ENCODE measurements at regions not wholly inside any gene's neighbourhood (a gene's known extent, or its start where the extent isn't known, plus 50 kb on each side); places are given as distances from the start of the nearest gene placed in this dataset.

DNA sequence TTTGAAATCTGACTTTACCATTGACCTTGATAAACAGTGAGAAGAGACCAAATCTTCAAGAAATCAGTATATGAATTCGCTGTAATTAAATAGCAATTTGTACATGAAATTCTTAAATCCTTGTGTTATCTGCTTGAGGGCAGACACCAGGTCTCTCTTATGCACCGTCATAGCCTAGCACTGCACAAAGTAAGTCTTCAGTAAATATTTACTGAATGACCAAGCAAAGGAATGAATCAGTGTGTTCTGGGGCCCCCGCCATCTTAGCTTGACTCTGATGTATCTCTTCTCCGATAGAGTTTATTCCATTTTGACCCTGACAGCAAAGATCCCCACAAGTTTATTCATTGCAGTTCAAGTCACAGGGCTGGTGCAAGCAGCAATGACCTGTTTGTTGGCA lies 328.0 kb downstream of the TMEM114 start:
- DNase-seq (ENCODE audit: low read depth, low spot score) (no peak), FAIRE-seq (no peak)
- H3K36me3 ChIP-seq (ENCODE audit: control insufficient read depth in 2 of 2, extremely low read depth in 1 of 2, insufficient read depth in 2 of 2, low read length in 2 of 2) = no peaks in the 10 kb centered on the region
- H3K9ac ChIP-seq (ENCODE audit: control insufficient read depth, extremely low read depth, insufficient read depth, low read length) = no peak overlapping the region
- peaks cover 2% of the 10 kb centered on the region for H3K9me3 ChIP-seq (ENCODE audit: control insufficient read depth, low read depth, low read length)
- H3K9me1 ChIP-seq (ENCODE audit: control insufficient read depth, extremely low read depth, insufficient read depth, low read length) = no peaks in the 10 kb centered on the region
- no peaks in the 10 kb centered on the region for H4K20me1 ChIP-seq (ENCODE audit: control insufficient read depth, extremely low read depth, insufficient read depth, low read length)
- H3K4me2 ChIP-seq (ENCODE audit: control insufficient read depth, extremely low read depth, insufficient read depth, low read depth, low read length) = no peak overlapping the region
- no peak overlapping the region for H3K27ac ChIP-seq (ENCODE audit: control insufficient read depth, insufficient read depth, low read length)
- H2AFZ ChIP-seq (ENCODE audit: control insufficient read depth, low read length) = no peak overlapping the region
- H3K4me3 ChIP-seq (ENCODE audit: control insufficient read depth in 2 of 3, extremely low read depth in 1 of 3, insufficient read depth in 2 of 3, low read depth in 1 of 3, low read length in 3 of 3) = no peak overlapping the region
- TF ChIP-seq, protein P1, sequence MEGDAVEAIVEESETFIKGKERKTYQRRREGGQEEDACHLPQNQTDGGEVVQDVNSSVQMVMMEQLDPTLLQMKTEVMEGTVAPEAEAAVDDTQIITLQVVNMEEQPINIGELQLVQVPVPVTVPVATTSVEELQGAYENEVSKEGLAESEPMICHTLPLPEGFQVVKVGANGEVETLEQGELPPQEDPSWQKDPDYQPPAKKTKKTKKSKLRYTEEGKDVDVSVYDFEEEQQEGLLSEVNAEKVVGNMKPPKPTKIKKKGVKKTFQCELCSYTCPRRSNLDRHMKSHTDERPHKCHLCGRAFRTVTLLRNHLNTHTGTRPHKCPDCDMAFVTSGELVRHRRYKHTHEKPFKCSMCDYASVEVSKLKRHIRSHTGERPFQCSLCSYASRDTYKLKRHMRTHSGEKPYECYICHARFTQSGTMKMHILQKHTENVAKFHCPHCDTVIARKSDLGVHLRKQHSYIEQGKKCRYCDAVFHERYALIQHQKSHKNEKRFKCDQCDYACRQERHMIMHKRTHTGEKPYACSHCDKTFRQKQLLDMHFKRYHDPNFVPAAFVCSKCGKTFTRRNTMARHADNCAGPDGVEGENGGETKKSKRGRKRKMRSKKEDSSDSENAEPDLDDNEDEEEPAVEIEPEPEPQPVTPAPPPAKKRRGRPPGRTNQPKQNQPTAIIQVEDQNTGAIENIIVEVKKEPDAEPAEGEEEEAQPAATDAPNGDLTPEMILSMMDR (optimal IDR thresholded peaks at IDR 0.05 in 1 of 3, IDR thresholded peaks at IDR 0.05 in 1 of 3, conservative IDR thresholded peaks at IDR 0.05 in 1 of 3; ENCODE audit: extremely low read depth in 1 of 3, insufficient read depth in 2 of 3, low read length in 3 of 3) = no peak
- TF ChIP-seq EZH2 (IDR thresholded peaks at IDR 0.05; ENCODE audit: low read length) = no peak
- H3K27me3 ChIP-seq (ENCODE audit: control insufficient read depth, extremely low read depth, insufficient read depth, low read length) = no peaks in the 10 kb centered on the region
- H3K79me2 ChIP-seq (ENCODE audit: control insufficient read depth, insufficient read depth, low read length) = no peaks in the 10 kb centered on the region
- no peaks in the 10 kb centered on the region for H3K4me1 ChIP-seq (ENCODE audit: control insufficient read depth, extremely low read depth, insufficient read depth, low read length)
- dilution Hi-C loops (cut with MboI; ENCODE audit: extremely low pct_ligation_motif_present, low sequenced_read_pairs) = no loop called here

DNA sequence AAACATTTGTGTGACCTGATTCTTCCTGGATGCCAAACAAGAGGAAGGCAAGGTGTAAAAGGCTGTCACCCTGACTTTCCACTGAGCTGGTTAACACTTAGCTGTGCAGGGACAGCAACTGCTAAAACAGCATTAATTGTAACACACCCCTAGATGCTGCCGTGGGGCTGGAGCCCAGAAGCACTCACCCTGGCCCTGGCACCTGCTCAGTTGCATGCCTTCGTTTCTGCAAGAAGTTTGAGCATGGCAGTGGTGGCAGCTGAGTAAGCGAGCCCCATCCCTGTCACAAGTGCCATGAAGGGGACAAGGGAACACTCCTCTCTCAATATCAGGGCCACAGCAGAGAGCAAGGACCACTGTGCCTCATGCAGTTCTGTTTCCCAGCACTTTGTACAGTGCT lies 330.2 kb downstream of the TMEM114 start:
- Histone ChIP-seq H3K4me3 (ENCODE audit: control insufficient read depth in 2 of 3, extremely low read depth in 1 of 3, insufficient read depth in 2 of 3, low read depth in 1 of 3, low read length in 3 of 3) (no peak overlapping the region), H4K20me1 (ENCODE audit: control insufficient read depth, extremely low read depth, insufficient read depth, low read length) (no peaks in the 10 kb centered on the region), H3K27me3 (ENCODE audit: control insufficient read depth, extremely low read depth, insufficient read depth, low read length) (no peaks in the 10 kb centered on the region), H3K9me1 (ENCODE audit: control insufficient read depth, extremely low read depth, insufficient read depth, low read length) (no peaks in the 10 kb centered on the region), H3K79me2 (ENCODE audit: control insufficient read depth, insufficient read depth, low read length) (no peaks in the 10 kb centered on the region), H3K36me3 (ENCODE audit: control insufficient read depth in 2 of 2, extremely low read depth in 1 of 2, insufficient read depth in 2 of 2, low read length in 2 of 2) (no peaks in the 10 kb centered on the region), H2AFZ (ENCODE audit: control insufficient read depth, low read length) (no peak overlapping the region), H3K4me2 (ENCODE audit: control insufficient read depth, extremely low read depth, insufficient read depth, low read depth, low read length) (no peak overlapping the region), H3K9me3 (ENCODE audit: control insufficient read depth, low read depth, low read length) (no peaks in the 10 kb centered on the region), H3K4me1 (ENCODE audit: control insufficient read depth, extremely low read depth, insufficient read depth, low read length) (no peaks in the 10 kb centered on the region), H3K9ac (ENCODE audit: control insufficient read depth, extremely low read depth, insufficient read depth, low read length) (no peak overlapping the region), H3K27ac (ENCODE audit: control insufficient read depth, insufficient read depth, low read length) (no peak overlapping the region)
- dilution Hi-C loops (cut with MboI; ENCODE audit: extremely low pct_ligation_motif_present, low sequenced_read_pairs) = no loop called here
- DNase-seq (ENCODE audit: low read depth, low spot score) (no peak), FAIRE-seq (no peak)
- TF ChIP-seq, protein P1 (optimal IDR thresholded peaks at IDR 0.05 in 1 of 3, IDR thresholded peaks at IDR 0.05 in 1 of 3, conservative IDR thresholded peaks at IDR 0.05 in 1 of 3; ENCODE audit: extremely low read depth in 1 of 3, insufficient read depth in 2 of 3, low read length in 3 of 3) = no peak
- no peak for TF ChIP-seq EZH2 (IDR thresholded peaks at IDR 0.05; ENCODE audit: low read length)
